GM19397 (cell line): ENCODE measurements at regions not wholly inside any gene's neighbourhood (a gene's known extent, or its start where the extent isn't known, plus 50 kb on each side); places are given as distances from the start of the nearest gene placed in this dataset.

Experiments used
- ATAC-seq: cut with Tn5 transposase; IDR thresholded peaks from one replicate; pipeline ENCODE4 v1.9.1; 2021; ENCODE audit warnings: mild to moderate bottlenecking, moderate library complexity; ENCODE audit not compliant: unreplicated experiment

GRCh38 chr1:177589166-177589565, 380.7 kb downstream of the SEC16B start:
- no peak for ATAC-seq

GRCh38 chr1:177586429-177586828, 383.4 kb downstream of the SEC16B start:
- no peak for ATAC-seq

DNA sequence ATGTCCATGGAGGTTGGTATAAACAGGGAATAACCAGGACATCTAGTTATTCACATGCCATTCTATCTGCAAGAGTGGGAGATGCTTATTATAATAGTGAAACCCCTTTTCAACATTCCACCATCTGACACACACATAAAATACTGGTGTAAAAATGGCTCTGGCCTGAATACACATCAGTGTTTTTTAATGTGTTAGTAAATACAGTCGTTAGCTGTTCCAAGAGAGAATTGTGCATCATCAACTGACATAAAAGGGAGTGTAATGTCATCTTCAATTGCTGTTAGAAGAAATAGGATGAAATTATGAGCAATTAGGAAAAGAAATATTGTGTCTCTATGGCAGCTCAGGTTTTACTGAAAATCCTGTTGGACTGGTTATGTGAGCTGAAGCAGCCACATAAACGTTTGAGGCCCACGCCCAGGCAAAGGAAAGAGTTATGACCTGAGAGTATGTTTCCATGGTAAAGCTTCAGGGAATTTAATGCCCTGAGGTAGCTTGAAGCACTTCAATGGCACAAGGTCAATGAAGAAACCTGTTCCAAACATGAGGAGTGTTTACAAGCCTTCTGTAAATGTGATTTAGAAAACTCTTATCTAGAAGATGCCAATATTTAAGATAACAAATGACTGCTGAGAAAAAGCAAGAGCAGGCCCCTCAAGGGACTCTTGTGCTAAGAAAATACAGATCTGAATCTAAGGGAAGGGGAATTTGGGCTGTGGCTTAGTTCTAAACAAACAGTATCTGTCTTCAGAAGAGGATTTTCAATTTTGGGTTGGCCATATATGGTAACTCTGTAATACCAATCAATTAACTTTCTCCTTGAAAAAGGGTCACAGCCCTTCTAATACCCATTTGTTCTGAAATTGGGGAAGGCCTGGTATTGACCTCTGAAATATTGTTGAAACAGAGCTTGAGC, 384.3 kb downstream of the SEC16B start:
- ATAC-seq = no peak

GRCh38 chr1:177573901-177574300, 396.0 kb downstream of the SEC16B start:
- no peak for ATAC-seq

DNA sequence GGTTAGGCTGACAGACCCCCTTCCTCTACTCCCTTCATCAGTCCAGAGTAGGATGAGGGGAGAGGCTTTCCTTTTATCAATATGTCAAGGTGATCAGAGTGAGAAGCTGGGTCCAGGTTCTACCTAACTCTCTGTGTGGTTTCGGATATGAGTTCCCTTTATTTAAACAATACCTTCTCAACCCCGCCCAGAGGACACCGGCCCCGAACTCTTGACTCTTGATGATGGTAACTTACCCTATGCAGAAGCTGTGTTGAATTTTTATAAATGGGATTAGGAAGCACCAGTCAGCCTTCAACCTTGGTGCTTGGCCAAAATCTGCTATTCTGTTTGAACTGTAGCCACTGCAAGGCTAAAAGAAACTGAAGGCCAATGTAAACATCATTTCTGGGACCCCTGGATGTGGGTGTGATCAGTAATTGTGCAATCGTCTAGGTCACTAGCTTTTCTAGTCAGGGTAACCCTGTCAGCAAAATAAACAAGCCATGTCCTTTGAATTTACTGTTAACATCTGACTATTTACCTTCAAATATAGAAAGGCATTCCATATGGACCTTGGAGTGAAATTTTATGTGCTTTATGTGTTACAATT, 398.3 kb downstream of the SEC16B start:
- ATAC-seq = no peak

DNA sequence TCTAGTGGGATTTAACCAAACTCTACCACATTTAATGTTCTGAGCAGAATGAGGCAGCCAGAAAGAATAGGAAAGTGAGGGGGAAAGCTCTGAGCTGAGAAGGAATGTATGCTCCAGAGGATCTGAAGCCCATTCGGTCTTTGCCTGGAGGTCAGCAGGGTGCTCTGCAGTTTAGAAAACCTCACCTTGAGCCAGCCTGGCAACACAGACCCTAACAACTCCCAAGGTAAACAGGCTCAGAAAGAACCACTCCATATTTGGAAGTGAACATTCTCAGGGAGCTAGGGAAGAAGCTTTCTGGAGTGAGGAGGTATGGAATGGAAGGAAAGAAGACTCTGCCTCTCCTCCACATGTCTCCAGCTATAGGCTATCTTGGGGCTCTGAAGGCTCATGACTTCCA, 398.8 kb downstream of the SEC16B start:
- no peak for ATAC-seq

DNA sequence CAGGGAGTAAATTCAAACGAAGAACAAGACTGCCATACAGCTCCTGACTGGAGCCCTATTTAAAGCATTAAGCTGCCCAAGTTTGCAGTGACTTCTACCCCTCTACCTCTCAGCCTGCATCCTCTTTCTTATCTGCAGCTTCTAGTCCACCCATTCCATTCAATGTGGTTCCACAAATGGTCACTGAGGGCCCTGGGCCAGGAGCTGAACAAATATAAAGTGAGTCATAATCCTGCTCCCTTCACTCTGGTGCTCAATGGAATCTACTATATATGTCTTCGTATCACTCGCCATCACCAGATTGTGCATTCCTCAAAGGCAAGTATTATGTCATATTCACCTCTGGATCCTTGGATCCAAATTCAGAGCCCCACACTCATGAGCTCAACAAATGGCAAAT, 398.7 kb downstream of the BRINP2 start:
- no peak for ATAC-seq

- ATAC-seq = no peak
Measured at GRCh38 chr1:177568622-177569021, 397.9 kb downstream of the BRINP2 start.

GRCh38 chr1:177567393-177567792, 396.6 kb downstream of the BRINP2 start:
- peak; percentile 63 for ATAC-seq

DNA sequence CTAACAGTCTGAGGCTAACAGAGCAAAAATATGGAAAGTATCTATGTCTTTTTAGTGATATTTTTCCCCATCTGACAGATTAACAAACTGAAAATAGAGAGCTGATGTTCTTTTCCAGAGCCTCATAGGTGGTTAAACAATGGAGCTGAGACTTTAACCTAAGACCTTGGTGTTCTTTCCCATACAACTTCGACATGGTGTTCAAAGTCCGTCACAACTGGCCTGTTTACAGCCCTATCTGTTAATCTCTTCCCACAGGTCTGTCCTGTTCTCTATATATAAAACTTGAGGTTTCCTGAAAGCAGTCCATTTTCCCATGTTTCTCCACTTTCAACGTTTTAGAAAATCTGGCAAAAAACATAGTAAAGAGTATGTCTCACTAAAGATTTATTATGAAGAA, 395.7 kb downstream of the BRINP2 start:
- no peak for ATAC-seq

DNA sequence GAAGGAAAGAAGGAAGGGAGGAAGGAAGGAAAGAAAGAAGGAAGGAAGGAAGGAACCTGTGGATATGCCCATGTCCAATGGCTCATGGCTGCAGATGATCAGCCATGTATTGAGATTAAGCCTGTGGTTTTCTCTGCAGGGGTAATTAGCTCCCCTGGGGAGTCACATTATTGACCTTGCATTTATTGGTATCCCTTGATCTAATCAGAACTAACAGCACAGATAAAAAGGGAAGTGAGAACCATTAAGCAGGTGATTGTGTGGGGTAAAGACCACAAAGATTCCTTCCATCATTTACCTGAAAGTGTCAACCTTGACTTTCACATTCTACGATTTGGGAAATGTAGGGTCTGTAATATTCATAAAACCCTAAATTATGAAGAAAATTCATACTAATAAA, 390.7 kb downstream of the BRINP2 start:
- ATAC-seq = no peak

DNA sequence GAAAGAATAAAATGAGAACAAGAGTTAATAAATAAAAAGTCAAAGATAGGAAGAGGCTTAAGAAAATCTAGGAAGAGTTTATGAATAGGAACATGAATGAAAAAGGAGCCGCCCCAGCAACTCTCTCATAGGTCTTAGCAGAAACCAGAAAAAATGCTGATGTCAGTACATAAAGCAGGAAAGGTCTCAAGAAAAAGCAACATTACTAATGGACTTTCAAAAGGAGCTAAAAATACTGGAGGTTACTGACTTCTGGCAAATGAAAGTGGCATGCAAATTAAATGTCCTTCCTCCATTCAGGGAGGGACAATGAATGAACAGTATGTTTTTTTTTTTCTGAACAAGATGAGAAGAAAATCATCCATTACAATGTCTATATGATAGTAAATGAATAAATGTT, 387.6 kb downstream of the BRINP2 start:
- ATAC-seq = no peak

DNA sequence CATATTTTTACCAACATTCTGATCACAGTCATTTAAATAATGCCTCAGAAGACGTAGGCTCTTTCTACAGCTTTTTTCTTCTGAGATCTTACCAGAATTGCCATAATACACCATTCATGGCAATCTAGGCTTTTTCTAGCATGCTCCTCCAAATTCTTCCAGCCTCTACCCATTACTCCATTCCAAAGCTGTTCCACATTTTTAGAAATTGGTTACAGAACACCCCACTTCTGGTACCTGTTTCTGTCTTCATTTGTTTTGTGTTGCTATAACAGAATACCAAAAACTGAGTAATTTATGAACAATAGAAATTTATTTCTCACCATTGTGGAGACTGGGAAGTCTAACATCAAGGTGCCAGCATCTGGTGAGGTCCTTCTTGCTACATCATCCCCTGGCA, 385.4 kb downstream of the BRINP2 start:
- ATAC-seq = no peak

GRCh38 chr1:177547200-177547599, 376.4 kb downstream of the BRINP2 start:
- ATAC-seq = no peak

- no peak for ATAC-seq
Measured at GRCh38 chr1:177546346-177546745, 375.6 kb downstream of the BRINP2 start.

GRCh38 chr1:177526201-177526600, 355.4 kb downstream of the BRINP2 start:
- no peak for ATAC-seq

DNA sequence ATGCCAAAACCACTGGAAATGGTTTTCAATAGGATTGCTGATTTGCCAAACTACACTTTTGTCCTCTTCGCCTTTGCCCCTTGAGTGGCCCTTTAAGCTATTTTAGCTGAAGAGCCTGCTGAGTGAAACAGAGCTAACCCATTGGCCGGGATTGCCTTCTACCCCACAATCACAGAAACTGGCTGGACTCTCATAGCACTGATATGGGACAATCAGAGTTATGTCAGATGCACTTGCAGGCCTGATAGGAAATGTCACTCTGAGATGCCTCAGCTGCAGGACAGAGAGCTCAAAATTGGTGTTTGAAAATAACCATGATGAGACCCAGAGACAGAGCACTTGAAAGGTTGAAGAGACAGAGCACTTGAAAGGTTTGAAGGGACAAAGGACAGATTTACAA, 354.4 kb downstream of the BRINP2 start:
- no peak for ATAC-seq

DNA sequence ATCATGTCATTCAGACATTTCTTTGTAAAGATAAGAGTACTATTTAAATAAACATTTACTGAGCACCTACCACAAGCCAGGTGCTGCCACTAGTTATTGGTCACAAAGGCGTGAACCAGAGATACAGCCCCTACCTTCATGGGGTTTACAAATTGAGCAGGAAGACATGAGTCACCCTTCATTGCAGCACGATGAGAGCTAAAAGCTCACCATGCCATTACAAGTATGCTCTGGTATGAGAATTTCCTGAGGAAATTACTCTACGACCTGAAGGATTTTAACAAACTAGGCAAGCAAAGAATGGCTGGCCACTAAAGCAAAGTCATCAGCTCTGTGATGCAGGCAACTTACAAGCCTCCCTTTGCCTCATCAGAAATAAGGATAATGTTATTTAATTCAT, 346.8 kb downstream of the BRINP2 start:
- no peak for ATAC-seq

DNA sequence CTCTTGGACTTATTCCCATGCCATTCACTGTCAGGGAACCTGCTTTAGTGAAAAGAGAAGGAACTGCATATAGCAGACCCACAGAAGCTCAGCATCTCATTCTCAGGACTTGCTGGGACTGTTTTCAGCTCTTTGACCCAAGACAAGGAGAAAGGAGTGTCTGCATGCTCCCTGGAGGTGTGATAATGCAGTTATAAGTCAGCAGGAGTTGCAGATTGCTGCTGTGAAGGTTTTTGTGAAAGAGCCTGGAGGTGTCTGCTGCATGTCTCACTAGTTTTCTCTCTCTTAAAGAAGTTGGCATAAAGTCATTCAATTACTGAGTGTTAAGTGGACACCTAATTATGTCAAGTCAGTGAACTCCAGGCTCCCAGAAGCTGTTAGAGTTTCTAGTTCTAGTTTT, 343.4 kb downstream of the BRINP2 start:
- ATAC-seq = no peak

DNA sequence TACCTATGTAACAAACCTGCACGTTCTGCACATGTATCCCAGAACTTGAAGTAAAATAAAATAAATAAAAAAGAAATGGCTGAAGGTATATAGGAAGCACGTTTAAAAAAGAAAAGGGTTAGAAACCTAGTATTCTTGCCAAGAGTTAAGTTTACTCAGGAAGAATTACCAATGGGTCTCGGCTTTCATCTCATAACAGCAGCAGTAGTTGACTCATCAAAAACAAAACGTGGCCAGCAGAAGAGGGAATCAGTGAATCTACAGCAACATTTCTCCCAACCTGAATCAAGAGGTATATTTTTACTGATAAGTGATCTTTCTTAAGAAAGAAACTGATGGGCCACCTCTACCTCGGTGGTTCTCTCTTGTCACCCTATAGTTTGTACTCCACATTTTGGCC, 340.3 kb downstream of the BRINP2 start:
- no peak for ATAC-seq

DNA sequence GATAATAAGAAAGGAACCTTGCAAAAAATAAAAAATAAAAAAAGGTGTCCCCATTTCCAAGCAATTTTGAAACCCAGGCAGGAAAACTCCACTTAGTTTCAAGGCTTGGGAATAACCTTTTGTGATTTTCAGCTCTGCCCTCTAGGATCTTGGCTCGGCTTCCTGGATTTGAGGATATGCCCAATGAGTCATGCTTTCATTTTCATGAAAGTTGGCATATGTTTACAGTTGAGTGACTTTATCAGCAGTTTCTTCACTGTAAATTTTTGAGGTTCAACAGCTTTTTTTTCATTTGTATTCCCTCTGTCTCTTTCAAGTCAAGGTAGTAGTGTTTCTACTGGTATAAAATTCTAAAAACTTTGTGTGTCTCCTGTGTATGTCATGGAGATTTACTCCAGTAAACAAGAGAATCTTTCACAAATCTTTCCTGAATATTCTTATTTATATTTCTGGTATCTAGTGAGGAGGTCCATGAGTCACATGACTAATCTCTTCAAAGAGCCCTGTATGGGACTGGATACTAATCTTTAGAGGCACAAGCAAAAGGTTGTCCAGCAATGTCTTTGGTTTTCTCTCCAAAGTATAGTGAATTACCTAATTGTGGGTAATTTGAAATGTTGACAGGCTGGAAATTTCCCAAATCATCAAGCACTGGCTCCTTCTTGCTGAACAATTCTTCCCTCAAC, 335.3 kb downstream of the BRINP2 start:
- no peak for ATAC-seq

DNA sequence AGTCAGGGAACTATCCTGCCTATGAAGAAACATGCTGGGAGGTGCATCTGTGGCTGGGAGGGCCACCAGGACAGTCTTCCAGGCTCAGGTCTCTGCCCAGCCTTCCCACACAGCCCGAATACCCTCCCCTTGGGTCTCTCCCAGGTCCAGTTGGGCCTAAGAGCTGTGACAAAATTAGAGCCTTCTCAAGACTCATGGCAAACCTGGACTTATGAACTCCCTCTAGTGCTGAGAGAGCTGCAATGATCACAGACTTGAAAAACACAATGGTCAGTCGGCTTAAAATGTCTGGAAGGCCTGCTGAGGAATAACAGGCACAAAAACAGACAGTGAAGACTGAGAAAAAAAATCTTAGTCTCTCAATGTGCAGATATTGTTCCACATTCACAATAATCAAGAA, 325.1 kb downstream of the BRINP2 start:
- ATAC-seq = no peak
